ENCODE measurements at regions not wholly inside any gene's neighbourhood (a gene's known extent, or its start where the extent isn't known, plus 50 kb on each side); places are given as distances from the start of the nearest gene placed in this dataset.

- no peak for TF ChIP-seq CTCF (IDR thresholded peaks at IDR 0.05)
- no peak for TF ChIP-seq POLR2A (IDR thresholded peaks at IDR 0.05)
Measured at GRCh38 chr2:116269040-116269439, 1545.5 kb upstream of the DDX18 start.
